Keratinocyte (primary cell): ENCODE measurements at regions not wholly inside any gene's neighbourhood (a gene's known extent, or its start where the extent isn't known, plus 50 kb on each side); places are given as distances from the start of the nearest gene placed in this dataset.

ENCODE experiments used
- DNase-seq: peaks from one replicate; pipeline ENCODE4 v3.0.0-alpha.2; 2011; ENCODE audit warnings: low read depth, missing footprints, low spot score
- FAIRE-seq: peaks from 2 replicates; lab custom pipeline; 2011; peaks lifted over from hg19 to GRCh38; lab: Jason Lieb, UNC
- H2AFZ ChIP-seq: 2 replicates; pipeline ENCODE4 v1.6.0; 2012; ENCODE audit warnings: low read length, control low read depth, inconsistent platforms; ENCODE audit not compliant: control insufficient read depth
- H3K27ac ChIP-seq: 2 replicates; pipeline ENCODE4 v1.5.1; 2011; ENCODE audit warnings: low read length; ENCODE audit not compliant: control insufficient read depth, insufficient read depth
- H3K27me3 ChIP-seq: 3 replicates; pipeline ENCODE4 v1.6.0; 2011; ENCODE audit warnings: low read length; ENCODE audit not compliant: control insufficient read depth, insufficient read depth; ENCODE audit errors: extremely low read depth
- H3K36me3 ChIP-seq, 2 experiments: 2 replicates in 1 of 2; 3 replicates in 1 of 2; pipeline ENCODE4 v1.5.1; 2011; ENCODE audit warnings: low read length in 2 of 2, mild to moderate bottlenecking in 1 of 2; ENCODE audit not compliant: control insufficient read depth in 2 of 2, insufficient read depth in 2 of 2; ENCODE audit errors: extremely low read depth in 1 of 2
- H3K4me1 ChIP-seq: 3 replicates; pipeline ENCODE4 v1.5.1; 2011; ENCODE audit warnings: low read length; ENCODE audit not compliant: control insufficient read depth, insufficient read depth; ENCODE audit errors: extremely low read depth
- H3K4me2 ChIP-seq: 3 replicates; pipeline ENCODE4 v1.6.0; 2011; ENCODE audit warnings: low read depth, low read length; ENCODE audit not compliant: control insufficient read depth, insufficient read depth; ENCODE audit errors: extremely low read depth
- H3K4me3 ChIP-seq, 3 experiments: fragments of 200-600 bp in 1 of 3; sonication (generic) in 1 of 3; 2 replicates in 2 of 3; 3 replicates in 1 of 3; pipeline ENCODE4 v1.5.1; 2011 to 2016; ENCODE audit warnings: low read length in 3 of 3, mild to moderate bottlenecking in 3 of 3, control low read depth in 2 of 3, inconsistent platforms in 1 of 3, low read depth in 1 of 3, mixed read lengths in 1 of 3, mixed run types in 1 of 3, moderate library complexity in 1 of 3; ENCODE audit not compliant: control insufficient read depth in 2 of 3, insufficient read depth in 2 of 3; ENCODE audit errors: extremely low read depth in 1 of 3
- H3K79me2 ChIP-seq: 2 replicates; pipeline ENCODE4 v1.6.0; 2012; ENCODE audit warnings: low read length; ENCODE audit not compliant: control insufficient read depth, insufficient read depth
- H3K9ac ChIP-seq: 3 replicates; pipeline ENCODE4 v1.6.0; 2011; ENCODE audit warnings: low read length; ENCODE audit not compliant: control insufficient read depth, insufficient read depth; ENCODE audit errors: extremely low read depth
- H3K9me1 ChIP-seq: 3 replicates; pipeline ENCODE4 v1.6.0; 2011; ENCODE audit warnings: low read length; ENCODE audit not compliant: control insufficient read depth, insufficient read depth; ENCODE audit errors: extremely low read depth
- H3K9me3 ChIP-seq: 2 replicates; pipeline ENCODE4 v1.5.1; 2012; ENCODE audit warnings: low read depth, low read length; ENCODE audit not compliant: control insufficient read depth
- H4K20me1 ChIP-seq: 3 replicates; pipeline ENCODE4 v1.6.0; 2011; ENCODE audit warnings: low read length; ENCODE audit not compliant: control insufficient read depth, insufficient read depth; ENCODE audit errors: extremely low read depth
- EZH2 ChIP-seq: IDR thresholded peaks from one replicate; pipeline ENCODE4 v1.6.1; 2012; ENCODE audit warnings: inconsistent platforms, mild to moderate bottlenecking, low read length, moderate library complexity
- dilution Hi-C: fragments of 300-500 bp; cut with MboI; formaldehyde crosslinking; loops from one replicate; pipeline ENCODE4 v1.7.0; 2020; ENCODE audit warnings: low sequenced_read_pairs; ENCODE audit not compliant: extremely low pct_ligation_motif_present
- TF ChIP-seq, protein P1 (sequence below), 3 experiments: IDR thresholded peaks in 1 of 3; conservative IDR thresholded peaks in 1 of 3; optimal IDR thresholded peaks in 1 of 3; 2 replicates in 2 of 3; 3 replicates in 1 of 3; pipeline versions ENCODE3 to v1.5.1; 2011; ENCODE audit warnings: low read length in 3 of 3, mild to moderate bottlenecking in 3 of 3, moderate library complexity in 2 of 3, control low read depth in 1 of 3, inconsistent platforms in 1 of 3; ENCODE audit not compliant: insufficient read depth in 2 of 3; ENCODE audit errors: extremely low read depth in 1 of 3

DNA sequence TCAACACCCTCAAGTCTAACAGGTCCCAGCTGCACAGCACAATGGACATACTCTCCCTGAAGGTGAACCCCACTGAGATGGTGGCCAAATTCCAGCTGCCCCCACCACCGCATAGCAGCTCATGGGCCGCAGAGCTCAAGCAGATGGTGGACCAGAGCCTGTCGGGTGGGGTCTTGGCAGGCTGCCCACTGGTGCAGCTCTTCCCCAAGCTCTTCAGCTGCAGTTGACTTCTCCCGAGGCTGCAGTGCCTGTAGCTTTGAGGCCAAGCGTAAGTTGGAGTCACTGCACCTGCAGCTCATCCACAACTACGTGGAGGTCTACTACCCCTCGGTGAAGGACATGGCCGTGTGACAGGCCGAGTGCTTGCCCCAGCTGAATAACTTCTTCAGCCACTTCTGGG lies 56.6 kb upstream of the SPTLC1 start:
- no peak overlapping the region for H3K27ac ChIP-seq
- no peak for DNase-seq
- peaks cover 4% of the 10 kb centered on the region for H3K27me3 ChIP-seq
- no peak overlapping the region for H2AFZ ChIP-seq
- no peaks in the 10 kb centered on the region for H3K9me1 ChIP-seq
- H3K9me3 ChIP-seq, result peaks cover 2% of the 10 kb centered on the region
- no peaks in the 10 kb centered on the region for H3K79me2 ChIP-seq
- H3K36me3 ChIP-seq, result no peaks in the 10 kb centered on the region
- TF ChIP-seq, protein P1, sequence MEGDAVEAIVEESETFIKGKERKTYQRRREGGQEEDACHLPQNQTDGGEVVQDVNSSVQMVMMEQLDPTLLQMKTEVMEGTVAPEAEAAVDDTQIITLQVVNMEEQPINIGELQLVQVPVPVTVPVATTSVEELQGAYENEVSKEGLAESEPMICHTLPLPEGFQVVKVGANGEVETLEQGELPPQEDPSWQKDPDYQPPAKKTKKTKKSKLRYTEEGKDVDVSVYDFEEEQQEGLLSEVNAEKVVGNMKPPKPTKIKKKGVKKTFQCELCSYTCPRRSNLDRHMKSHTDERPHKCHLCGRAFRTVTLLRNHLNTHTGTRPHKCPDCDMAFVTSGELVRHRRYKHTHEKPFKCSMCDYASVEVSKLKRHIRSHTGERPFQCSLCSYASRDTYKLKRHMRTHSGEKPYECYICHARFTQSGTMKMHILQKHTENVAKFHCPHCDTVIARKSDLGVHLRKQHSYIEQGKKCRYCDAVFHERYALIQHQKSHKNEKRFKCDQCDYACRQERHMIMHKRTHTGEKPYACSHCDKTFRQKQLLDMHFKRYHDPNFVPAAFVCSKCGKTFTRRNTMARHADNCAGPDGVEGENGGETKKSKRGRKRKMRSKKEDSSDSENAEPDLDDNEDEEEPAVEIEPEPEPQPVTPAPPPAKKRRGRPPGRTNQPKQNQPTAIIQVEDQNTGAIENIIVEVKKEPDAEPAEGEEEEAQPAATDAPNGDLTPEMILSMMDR (optimal IDR thresholded peaks at IDR 0.05 in 1 of 3, IDR thresholded peaks at IDR 0.05 in 1 of 3, conservative IDR thresholded peaks at IDR 0.05 in 1 of 3; ENCODE audit: extremely low read depth in 1 of 3, insufficient read depth in 2 of 3, low read length in 3 of 3), result no peak
- TF ChIP-seq EZH2, result no peak
- H3K9ac ChIP-seq, result no peak overlapping the region
- H3K4me2 ChIP-seq, result no peak overlapping the region
- H4K20me1 ChIP-seq, result no peaks in the 10 kb centered on the region
- FAIRE-seq, result no peak
- H3K4me1 ChIP-seq, result no peaks in the 10 kb centered on the region
- no peak overlapping the region for H3K4me3 ChIP-seq
- dilution Hi-C loops, result no loop called here

DNA sequence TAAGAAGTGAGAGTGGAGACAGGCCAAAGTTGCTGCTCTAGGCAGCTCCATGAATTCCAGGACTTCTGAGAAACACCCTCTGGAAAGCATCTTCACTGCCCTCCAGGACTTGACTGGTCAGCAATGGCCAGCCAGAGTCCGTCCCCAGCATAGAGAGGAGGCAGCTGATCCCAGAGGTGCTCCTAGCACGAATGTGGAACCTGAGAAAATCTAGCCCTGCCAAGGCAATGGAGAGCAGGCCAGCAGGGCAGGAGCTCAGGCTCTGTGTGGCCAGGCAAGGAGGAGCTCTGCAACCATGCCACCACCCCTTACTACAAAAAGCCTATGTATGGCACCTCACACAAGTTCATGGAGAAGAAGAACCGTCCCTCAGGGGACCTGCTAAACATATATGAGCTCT lies 56.1 kb upstream of the SPTLC1 start:
- H3K27me3 ChIP-seq, result peaks cover 4% of the 10 kb centered on the region
- H3K79me2 ChIP-seq, result no peaks in the 10 kb centered on the region
- no peaks in the 10 kb centered on the region for H4K20me1 ChIP-seq
- no peak overlapping the region for H3K27ac ChIP-seq
- FAIRE-seq (no peak), DNase-seq (no peak)
- no peaks in the 10 kb centered on the region for H3K9me1 ChIP-seq
- no peak overlapping the region for H3K4me2 ChIP-seq
- H3K4me3 ChIP-seq, result no peak overlapping the region
- TF ChIP-seq, protein P1 (optimal IDR thresholded peaks at IDR 0.05 in 1 of 3, IDR thresholded peaks at IDR 0.05 in 1 of 3, conservative IDR thresholded peaks at IDR 0.05 in 1 of 3; ENCODE audit: extremely low read depth in 1 of 3, insufficient read depth in 2 of 3, low read length in 3 of 3), result no peak
- TF ChIP-seq EZH2, result no peak
- dilution Hi-C loops, result no loop called here
- H3K4me1 ChIP-seq, result no peaks in the 10 kb centered on the region
- no peak overlapping the region for H2AFZ ChIP-seq
- H3K36me3 ChIP-seq, result no peaks in the 10 kb centered on the region
- peaks cover 2% of the 10 kb centered on the region for H3K9me3 ChIP-seq
- H3K9ac ChIP-seq, result no peak overlapping the region
